ENCODE measurements at regions not wholly inside any gene's neighbourhood (a gene's known extent, or its start where the extent isn't known, plus 50 kb on each side); places are given as distances from the start of the nearest gene placed in this dataset.

GRCh38 chr2:54392555-54393324 is 63.4 kb upstream of the SPTBN1 start:
- no peak for DNase-seq (ENCODE audit: low spot score)

GRCh38 chr2:54394392-54394791 is 61.7 kb upstream of the SPTBN1 start:
- no peak for DNase-seq (ENCODE audit: low spot score)

GRCh38 chr2:54396107-54396506 is 60.0 kb upstream of the SPTBN1 start:
- no peak for DNase-seq (ENCODE audit: low spot score)

- no peak for DNase-seq (ENCODE audit: low spot score)
Measured at GRCh38 chr2:54396798-54397197, 59.3 kb upstream of the SPTBN1 start.

DNA sequence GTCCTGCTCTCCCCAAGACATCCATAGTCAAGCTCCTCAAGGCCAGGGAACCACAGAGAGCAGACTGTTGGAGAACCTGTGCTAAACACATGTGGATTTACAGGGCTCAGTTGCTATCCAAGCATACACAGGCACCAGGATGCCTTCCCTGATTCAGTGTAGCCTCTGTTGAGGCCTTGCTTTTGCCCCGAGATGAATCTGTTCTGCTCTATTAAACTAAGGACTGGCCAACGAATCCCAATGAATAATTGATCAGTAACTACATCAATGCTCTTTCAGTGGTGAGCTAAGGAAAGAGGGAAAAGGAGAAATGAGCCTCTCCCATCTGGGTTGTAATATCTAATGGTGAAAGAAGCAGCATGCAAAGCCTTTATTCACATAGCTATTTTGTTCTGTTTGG is 58.7 kb upstream of the SPTBN1 start:
- no peak for DNase-seq (ENCODE audit: low spot score)

DNA sequence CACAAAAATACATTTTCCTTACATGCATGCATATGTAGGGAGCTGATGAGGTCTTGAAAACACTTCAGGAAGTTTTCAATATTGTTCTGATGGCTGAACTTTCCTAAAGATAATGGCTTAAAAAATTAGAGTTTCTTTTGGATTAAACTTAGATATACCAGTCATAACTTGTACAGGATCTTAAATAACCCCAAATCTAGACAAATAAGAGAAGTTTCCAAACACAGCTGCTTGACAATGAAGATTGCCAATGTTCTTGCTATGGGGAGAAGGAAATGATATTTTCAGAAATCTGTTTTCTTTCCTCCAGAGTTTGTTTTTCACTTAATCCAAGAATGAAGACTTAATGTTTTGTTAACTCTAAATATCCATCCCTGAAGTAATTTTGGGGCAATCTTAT is 54.6 kb upstream of the SPTBN1 start:
- DNase-seq (ENCODE audit: low spot score): no peak

- DNase-seq (ENCODE audit: low spot score): no peak
Measured at GRCh38 chr2:54402350-54402749, 53.8 kb upstream of the SPTBN1 start.

DNA sequence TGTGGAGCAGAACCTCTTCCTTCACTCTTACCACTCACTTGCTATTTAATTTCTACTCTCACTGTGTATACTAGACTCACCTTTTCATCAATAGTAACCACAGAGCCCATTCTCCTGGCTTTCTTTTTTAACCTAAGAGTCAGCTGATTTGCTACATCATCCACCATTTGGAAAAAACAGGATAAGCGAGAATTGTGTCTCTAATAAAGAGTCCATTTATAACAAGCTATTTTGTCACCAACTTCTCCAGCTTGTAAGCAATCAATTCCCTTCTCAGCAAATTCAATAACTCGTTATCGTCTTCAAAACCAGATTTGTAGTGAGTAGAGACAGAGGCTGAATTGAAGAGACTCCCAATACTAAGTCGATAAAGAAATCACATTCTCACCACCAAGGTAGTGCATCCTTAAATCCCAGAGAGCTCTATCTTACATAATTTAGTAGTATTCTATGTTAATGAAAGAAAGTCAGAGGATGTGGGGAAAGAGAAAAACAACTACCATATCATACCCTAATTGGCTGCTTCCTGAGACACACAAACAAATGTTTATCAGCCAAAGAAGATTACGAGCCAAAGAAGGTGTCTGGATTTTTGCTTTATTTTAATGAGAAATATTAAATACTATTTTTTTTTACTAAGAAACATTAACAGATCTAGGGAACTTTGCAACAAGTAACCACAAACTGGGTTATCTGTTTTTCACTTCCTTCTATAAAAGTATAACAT is 52.5 kb upstream of the SPTBN1 start:
- DNase-seq (ENCODE audit: low spot score): no peak

DNA sequence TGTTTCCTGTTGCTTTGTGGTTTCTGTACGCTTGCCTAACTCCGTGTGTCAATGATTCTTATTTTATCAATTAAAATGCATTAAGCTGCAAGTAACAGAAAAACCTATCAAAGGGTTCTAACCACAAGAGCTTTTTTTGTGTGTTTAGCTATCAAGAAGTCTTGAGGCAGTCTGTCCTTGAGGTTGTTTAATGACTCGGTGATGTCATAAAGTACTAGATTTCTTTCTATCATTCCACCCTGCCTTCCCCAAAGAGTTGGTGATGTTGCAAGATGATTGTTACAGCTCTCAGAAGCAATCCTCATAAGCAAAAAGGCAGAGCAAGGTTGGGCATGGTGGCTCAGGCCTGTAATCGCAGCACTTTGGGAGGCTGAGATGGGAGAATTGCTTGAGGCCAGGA is 51.9 kb upstream of the SPTBN1 start:
- no peak for DNase-seq (ENCODE audit: low spot score)

DNA sequence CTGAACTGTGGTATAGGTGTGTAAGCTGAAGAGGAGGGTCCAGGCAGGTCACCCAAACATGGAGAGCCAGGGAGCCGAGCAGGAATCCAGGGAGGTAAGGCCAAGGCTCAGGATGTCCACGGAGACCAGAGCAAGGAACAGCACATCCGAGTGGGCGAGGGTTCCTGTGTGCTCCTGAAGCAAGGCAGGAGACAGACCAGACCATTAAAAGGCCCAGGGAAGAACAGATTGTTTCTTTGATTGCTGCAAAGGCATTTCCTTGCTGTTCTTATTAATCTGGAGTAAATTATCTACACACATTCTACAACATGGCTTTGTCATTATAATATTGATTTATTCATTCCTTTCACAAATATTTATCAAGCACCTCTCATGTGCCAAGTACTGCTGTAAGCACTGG is 50.1 kb upstream of the SPTBN1 start:
- no peak for DNase-seq (ENCODE audit: low spot score)

All from iPS-NIHi11 (cell line).